ENCODE measurements at regions not wholly inside any gene's neighbourhood (a gene's known extent, or its start where the extent isn't known, plus 50 kb on each side); places are given as distances from the start of the nearest gene placed in this dataset.

- TF ChIP-seq CTCF (IDR thresholded peaks at IDR 0.05), result no peak
- no peak for TF ChIP-seq POLR2A (IDR thresholded peaks at IDR 0.05)
Measured at GRCh38 chr9:126238415-126238814, 88.2 kb upstream of the MVB12B start.
